PFSK-1 (cell line): ENCODE measurements at regions not wholly inside any gene's neighbourhood (a gene's known extent, or its start where the extent isn't known, plus 50 kb on each side); places are given as distances from the start of the nearest gene placed in this dataset.

Source experiments
- FOXP2 ChIP-seq: optimal IDR thresholded peaks from 2 replicates; pipeline ENCODE3; 2011; ENCODE audit warnings: borderline replicate concordance, control low read depth, inconsistent platforms; ENCODE audit not compliant: insufficient read depth; ENCODE audit errors: extremely low read length, extremely low read depth
- POLR2AphosphoS5 ChIP-seq: IDR thresholded peaks from 2 replicates; pipeline ENCODE4 v1.6.1; 2012; ENCODE audit warnings: low read depth, mild to moderate bottlenecking, control low read depth, low read length, moderate library complexity
- SIN3A ChIP-seq: IDR thresholded peaks from 2 replicates; pipeline ENCODE4 v1.6.1; 2012; ENCODE audit warnings: mild to moderate bottlenecking, low read length, moderate library complexity, borderline replicate concordance; ENCODE audit not compliant: insufficient read depth
- TAF1 ChIP-seq: IDR thresholded peaks from 2 replicates; pipeline ENCODE4 v1.6.1; 2012; ENCODE audit warnings: low read length, control low read depth, borderline replicate concordance; ENCODE audit not compliant: insufficient read depth
- TF ChIP-seq, protein P1 (sequence below), 2 experiments: IDR thresholded peaks; 2 replicates each; pipeline versions ENCODE4 v1.6.1 to v1.8.0; 2011 to 2012; ENCODE audit warnings: low read depth in 2 of 2, low read length in 2 of 2, control low read depth in 1 of 2, inconsistent platforms in 1 of 2, mild to moderate bottlenecking in 1 of 2, moderate library complexity in 1 of 2; ENCODE audit not compliant: insufficient read depth in 1 of 2

DNA sequence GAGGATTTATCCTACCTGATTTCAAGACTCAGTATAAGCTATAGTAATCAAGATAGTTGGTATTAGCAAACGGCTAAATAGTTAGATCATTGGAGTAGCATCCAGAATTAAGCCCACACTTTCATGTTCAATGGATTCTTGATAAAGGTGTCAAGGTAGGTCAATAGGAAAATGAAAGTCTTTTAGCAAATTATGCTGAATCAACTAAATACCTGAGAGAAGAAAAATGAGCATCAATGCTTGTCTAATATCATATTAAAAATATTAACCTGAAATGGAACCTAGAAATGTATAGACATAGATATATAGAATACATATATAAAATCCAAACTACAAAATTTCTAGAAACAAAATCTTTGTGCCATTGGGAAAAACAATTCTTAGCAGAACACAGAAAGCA lies 685.6 kb downstream of the DTWD2 start:
- TF ChIP-seq TAF1 = no peak
- TF ChIP-seq SIN3A = no peak
- TF ChIP-seq POLR2AphosphoS5 = no peak
- no peak for TF ChIP-seq FOXP2
- TF ChIP-seq, protein P1, sequence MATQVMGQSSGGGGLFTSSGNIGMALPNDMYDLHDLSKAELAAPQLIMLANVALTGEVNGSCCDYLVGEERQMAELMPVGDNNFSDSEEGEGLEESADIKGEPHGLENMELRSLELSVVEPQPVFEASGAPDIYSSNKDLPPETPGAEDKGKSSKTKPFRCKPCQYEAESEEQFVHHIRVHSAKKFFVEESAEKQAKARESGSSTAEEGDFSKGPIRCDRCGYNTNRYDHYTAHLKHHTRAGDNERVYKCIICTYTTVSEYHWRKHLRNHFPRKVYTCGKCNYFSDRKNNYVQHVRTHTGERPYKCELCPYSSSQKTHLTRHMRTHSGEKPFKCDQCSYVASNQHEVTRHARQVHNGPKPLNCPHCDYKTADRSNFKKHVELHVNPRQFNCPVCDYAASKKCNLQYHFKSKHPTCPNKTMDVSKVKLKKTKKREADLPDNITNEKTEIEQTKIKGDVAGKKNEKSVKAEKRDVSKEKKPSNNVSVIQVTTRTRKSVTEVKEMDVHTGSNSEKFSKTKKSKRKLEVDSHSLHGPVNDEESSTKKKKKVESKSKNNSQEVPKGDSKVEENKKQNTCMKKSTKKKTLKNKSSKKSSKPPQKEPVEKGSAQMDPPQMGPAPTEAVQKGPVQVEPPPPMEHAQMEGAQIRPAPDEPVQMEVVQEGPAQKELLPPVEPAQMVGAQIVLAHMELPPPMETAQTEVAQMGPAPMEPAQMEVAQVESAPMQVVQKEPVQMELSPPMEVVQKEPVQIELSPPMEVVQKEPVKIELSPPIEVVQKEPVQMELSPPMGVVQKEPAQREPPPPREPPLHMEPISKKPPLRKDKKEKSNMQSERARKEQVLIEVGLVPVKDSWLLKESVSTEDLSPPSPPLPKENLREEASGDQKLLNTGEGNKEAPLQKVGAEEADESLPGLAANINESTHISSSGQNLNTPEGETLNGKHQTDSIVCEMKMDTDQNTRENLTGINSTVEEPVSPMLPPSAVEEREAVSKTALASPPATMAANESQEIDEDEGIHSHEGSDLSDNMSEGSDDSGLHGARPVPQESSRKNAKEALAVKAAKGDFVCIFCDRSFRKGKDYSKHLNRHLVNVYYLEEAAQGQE (IDR thresholded peaks at IDR 0.05; ENCODE audit: insufficient read depth in 1 of 2, low read depth in 2 of 2, low read length in 2 of 2) = no peak

DNA sequence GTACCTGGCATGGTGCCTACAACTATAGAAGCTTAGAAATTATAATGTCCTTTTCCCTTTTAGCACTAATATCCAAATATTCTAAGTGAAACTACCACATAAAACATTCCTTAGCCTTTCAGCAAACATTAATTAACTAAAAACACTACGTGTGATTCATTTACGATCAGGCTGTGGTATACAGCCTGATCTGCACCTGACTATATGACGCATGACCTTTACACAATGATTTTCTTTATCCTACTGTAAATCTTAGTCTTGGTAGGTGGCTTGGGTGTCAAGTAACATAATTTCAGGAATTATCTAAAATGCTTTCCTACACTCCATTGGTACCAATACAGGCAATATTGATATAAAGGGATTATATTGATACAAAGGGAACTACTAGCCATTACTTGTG lies 686.7 kb downstream of the DTWD2 start:
- TF ChIP-seq, protein P1 (IDR thresholded peaks at IDR 0.05; ENCODE audit: insufficient read depth in 1 of 2, low read depth in 2 of 2, low read length in 2 of 2) = no peak
- TF ChIP-seq SIN3A (no peak), TAF1 (no peak), POLR2AphosphoS5 (no peak), FOXP2 (no peak)

DNA sequence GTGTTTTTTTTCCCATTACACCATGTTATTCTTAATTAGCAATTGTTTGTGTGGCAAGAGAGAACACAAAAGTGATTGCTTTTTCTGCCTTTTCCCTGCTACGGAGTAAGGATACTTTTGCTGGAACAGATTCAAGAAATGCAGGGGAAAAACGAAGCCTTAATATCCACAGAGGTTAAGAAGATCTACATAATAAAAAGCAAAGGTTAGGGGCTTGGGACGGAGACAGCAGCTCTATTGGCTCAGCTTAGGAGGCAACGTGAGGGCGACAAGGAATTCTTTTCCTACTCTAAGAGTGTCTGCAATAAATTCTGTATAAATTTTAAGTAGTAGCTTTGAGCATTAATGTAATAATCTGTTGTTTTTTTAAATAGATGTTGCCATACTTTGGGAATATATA lies 693.3 kb downstream of the DTWD2 start:
- TF ChIP-seq TAF1 (no peak), SIN3A (no peak), POLR2AphosphoS5 (no peak), FOXP2 (no peak)
- TF ChIP-seq, protein P1 (IDR thresholded peaks at IDR 0.05; ENCODE audit: insufficient read depth in 1 of 2, low read depth in 2 of 2, low read length in 2 of 2) = no peak

DNA sequence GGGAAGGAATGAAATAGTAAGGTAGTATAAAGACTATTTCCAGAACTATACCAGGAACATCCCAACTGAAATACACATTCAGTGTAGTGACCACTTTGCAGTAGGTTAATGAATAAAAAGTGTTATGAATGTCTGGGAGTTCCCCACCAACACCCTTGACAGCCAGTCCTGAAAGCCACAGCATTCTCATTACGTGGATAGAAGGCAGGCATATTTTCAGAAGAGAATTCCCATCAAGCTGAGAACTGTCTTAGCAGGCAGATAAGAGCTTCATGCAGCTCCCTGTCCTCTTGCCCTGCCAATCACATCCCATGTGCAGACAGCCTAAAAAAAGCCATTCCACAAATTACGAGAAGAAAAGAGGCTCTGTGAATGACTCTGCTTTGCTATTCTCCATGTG lies 695.0 kb downstream of the DTWD2 start:
- TF ChIP-seq SIN3A (no peak), FOXP2 (no peak), POLR2AphosphoS5 (no peak), TAF1 (no peak)
- TF ChIP-seq, protein P1 (IDR thresholded peaks at IDR 0.05; ENCODE audit: insufficient read depth in 1 of 2, low read depth in 2 of 2, low read length in 2 of 2) = no peak

DNA sequence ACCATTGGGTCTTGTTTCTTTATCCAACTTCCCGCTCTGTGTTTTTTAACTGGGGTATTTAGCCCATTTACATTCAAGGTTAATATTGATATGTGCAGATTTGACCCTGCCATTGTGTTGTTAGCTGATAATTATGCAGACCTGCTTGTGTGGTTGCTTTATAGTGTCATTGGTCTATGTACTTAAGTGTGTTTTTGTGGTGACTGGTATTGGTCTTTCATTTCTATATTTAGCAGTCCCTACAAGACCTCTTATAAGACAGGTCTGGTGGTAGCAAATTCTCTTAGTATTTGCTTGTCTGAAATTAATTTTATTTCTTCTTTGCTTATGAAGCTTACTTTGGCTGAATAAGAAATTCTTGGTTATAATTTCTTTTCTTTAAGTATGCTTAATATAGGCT lies 698.1 kb downstream of the DTWD2 start:
- TF ChIP-seq POLR2AphosphoS5 = no peak
- TF ChIP-seq, protein P1 (IDR thresholded peaks at IDR 0.05; ENCODE audit: insufficient read depth in 1 of 2, low read depth in 2 of 2, low read length in 2 of 2) = no peak
